ENCODE measurements at regions not wholly inside any gene's neighbourhood (a gene's known extent, or its start where the extent isn't known, plus 50 kb on each side); places are given as distances from the start of the nearest gene placed in this dataset.

DNA sequence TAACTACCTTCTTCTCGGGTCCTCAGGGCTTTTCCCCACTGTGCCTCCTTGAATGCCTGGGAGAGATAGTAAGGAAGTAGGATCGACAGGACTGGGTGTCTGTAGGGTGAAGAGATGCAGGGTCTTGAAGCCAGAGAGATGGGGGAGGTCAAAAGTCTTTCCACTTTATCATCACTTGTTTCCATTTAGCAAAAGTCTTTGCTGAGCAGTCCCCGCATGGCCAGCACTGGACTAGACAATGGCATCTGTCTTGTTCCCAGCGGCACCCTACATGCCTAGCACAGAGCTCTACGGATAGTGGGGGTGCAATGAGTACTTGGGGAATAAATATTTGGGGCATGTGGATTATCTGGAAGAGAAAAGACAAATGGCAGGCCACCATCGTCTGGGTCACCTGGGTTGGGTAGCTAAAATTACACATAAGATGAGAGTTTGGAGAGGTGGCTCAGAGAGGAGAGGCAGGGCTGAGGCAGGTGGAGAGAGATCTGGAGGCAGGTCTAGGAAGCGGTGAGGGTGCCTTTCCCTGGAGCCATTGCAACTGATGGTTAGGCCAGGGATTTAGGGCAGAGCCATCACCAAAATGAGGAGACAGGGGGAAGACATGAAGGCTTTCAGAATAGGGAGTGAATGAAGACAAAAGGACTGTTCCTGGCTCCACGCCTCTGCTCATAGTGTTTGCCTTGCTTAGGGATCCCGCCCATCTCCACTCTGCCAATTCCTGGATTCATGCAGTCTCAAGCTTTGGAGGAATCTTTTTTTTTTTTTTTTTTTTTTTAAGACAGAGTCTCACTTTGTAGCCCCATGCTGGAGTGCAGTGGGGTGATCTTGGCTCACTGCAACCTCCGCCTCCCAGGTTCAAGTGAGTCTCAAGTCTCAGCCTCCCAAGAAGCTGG is 250.8 kb upstream of the KLF4 start:
- Histone ChIP-seq H3K27me3 (no peaks in the 10 kb centered on the region), H3K4me1 (no peaks in the 10 kb centered on the region), H3K36me3 (no peaks in the 10 kb centered on the region), H3K4me3 (no peak overlapping the region), H3K9me3 (no peaks in the 10 kb centered on the region), H3K9ac (ENCODE audit: low read depth in 2 of 2, low read length in 2 of 2) (peak overlapping the region in 1 of 2 donors; percentile 34), H3K27ac (no peak overlapping the region)
- TF ChIP-seq, protein P1, sequence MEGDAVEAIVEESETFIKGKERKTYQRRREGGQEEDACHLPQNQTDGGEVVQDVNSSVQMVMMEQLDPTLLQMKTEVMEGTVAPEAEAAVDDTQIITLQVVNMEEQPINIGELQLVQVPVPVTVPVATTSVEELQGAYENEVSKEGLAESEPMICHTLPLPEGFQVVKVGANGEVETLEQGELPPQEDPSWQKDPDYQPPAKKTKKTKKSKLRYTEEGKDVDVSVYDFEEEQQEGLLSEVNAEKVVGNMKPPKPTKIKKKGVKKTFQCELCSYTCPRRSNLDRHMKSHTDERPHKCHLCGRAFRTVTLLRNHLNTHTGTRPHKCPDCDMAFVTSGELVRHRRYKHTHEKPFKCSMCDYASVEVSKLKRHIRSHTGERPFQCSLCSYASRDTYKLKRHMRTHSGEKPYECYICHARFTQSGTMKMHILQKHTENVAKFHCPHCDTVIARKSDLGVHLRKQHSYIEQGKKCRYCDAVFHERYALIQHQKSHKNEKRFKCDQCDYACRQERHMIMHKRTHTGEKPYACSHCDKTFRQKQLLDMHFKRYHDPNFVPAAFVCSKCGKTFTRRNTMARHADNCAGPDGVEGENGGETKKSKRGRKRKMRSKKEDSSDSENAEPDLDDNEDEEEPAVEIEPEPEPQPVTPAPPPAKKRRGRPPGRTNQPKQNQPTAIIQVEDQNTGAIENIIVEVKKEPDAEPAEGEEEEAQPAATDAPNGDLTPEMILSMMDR (IDR thresholded peaks at IDR 0.05) = no peak
- peak; percentile 61 for DNase-seq
- intact Hi-C loops (cut with DNase I) = no loop called here

DNA sequence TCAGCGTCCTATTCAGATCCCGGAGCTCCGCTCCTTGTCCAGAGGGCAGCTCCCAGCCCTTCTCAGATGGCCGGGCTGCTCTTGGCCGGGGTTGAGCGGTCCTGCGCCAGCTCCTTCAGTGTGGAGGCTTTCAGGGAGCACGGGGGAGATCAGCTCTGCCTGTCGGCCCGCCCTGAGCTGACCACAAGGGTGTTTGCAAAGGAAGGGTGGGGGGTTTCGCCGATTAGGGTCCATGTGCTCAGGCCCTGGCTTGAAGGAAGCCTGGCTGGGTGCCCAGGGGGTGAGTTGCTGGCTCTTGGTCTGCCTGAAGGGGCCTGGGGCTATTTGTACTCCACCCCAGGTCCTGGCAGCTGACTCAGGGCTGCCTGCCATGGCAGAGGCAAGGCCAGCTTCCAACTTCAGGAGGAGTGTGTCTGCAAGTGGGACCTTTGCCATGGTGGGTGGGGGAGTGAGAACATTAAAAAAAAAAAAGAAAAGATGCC is 250.1 kb upstream of the KLF4 start:
- peak; percentile 46 for DNase-seq
- Histone ChIP-seq H3K27me3 (no peaks in the 10 kb centered on the region), H3K9ac (ENCODE audit: low read depth in 2 of 2, low read length in 2 of 2) (peak overlapping the region in 1 of 2 donors; percentile 31), H3K4me3 (no peak overlapping the region), H3K36me3 (no peaks in the 10 kb centered on the region), H3K9me3 (no peaks in the 10 kb centered on the region), H3K27ac (no peak overlapping the region), H3K4me1 (no peaks in the 10 kb centered on the region)
- intact Hi-C loops (cut with DNase I) = no loop called here
- TF ChIP-seq, protein P1 (IDR thresholded peaks at IDR 0.05) = no peak

DNA sequence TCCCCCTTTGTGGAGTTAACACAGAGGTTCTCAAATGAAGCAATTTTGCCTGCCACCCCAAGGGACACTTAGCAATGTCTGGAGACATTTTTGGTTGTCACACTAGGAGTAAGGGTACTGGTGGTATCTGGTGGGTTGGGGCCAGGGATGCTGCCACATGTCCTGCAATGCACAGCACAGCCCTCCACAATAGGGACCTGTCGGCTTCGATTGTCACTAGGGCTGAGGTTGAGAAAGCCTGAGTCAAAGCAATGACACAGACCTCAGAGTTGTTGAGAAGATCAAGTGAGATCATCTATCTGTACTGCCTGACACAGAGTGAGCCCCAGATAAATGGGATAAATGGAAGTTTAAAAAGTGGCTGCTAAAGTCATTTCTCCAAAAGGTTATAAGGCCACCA is 249.2 kb upstream of the KLF4 start:
- Histone ChIP-seq H3K27ac (peak overlapping the region; percentile 18), H3K36me3 (no peaks in the 10 kb centered on the region), H3K9ac (ENCODE audit: low read depth in 2 of 2, low read length in 2 of 2) (peak overlapping the region; percentile 36 to 66), H3K4me1 (no peaks in the 10 kb centered on the region), H3K4me3 (no peak overlapping the region), H3K9me3 (no peaks in the 10 kb centered on the region), H3K27me3 (no peaks in the 10 kb centered on the region)
- DNase-seq = no peak
- intact Hi-C loops (cut with DNase I) = no loop called here
- TF ChIP-seq, protein P1 (IDR thresholded peaks at IDR 0.05) = no peak

DNA sequence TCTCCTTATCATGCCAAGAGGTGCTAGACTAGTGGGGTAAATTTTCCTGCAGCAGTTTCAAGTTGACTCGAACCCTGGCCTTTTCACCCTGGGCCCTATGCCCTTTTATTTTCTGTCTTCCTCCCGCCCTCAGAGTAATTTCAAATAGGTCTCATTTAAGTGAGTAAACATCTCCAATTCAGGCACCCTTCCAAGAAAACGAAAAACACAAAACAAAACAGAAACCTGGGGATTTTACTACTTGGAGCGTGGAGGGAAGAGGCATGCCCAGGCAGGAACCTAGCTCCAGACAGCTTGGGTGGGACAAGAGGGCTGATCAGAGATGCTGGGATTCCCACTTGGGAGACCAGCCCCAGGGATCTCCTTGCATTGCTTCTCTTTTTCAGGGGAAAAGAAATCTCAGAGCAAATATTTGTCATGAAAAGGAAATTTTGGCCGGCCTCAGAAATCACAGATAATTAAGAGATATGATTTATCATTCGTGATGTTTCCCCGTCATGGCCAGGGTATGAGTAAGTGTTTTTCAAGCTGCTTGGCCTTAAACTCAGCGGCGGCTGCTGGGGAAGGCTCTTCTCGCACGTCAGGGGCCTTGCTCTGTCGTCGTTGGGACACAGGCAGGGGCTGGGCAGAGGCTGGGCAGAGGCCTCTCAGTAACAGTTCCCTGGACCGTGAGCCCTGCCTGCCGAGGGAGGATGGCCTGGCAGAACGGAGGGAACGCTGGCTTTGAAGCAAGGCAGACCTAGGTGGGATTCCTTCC is 248.6 kb upstream of the KLF4 start:
- Histone ChIP-seq H3K36me3 (no peaks in the 10 kb centered on the region), H3K27me3 (no peaks in the 10 kb centered on the region), H3K9ac (ENCODE audit: low read depth in 2 of 2, low read length in 2 of 2) (peak overlapping the region; percentile 36 to 66), H3K9me3 (no peaks in the 10 kb centered on the region), H3K4me3 (no peak overlapping the region), H3K27ac (peak overlapping the region; percentile 18), H3K4me1 (no peaks in the 10 kb centered on the region)
- TF ChIP-seq, protein P1 (IDR thresholded peaks at IDR 0.05) = no peak
- peak; percentile 53 for DNase-seq
- intact Hi-C loops (cut with DNase I) = no loop called here

DNA sequence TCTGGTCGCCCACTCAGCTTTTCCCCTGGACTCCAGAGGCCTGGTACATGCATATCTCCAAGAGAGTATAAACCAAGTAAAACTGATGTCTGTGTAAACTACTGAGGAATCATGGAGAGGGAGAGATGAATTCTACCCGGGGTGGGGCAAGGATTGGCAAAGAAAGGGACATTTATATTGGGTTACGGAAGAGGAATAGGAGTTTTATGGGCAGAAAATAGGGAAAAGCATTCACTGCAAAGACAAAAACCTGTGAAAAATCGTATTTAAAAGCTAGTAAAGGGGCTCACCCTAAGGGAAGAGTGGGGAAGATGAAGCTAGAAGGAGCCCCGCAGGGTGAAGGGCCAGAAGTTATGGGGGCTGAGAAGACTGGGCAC is 248.0 kb upstream of the KLF4 start:
- H3K36me3 ChIP-seq = no peaks in the 10 kb centered on the region
- H3K4me1 ChIP-seq = no peaks in the 10 kb centered on the region
- no peaks in the 10 kb centered on the region for H3K9me3 ChIP-seq
- TF ChIP-seq, protein P1 (IDR thresholded peaks at IDR 0.05) = no peak
- intact Hi-C loops (cut with DNase I) = no loop called here
- H3K9ac ChIP-seq (ENCODE audit: low read depth in 2 of 2, low read length in 2 of 2) = peak overlapping the region in 1 of 2 donors; percentile 51
- no peak overlapping the region for H3K4me3 ChIP-seq
- DNase-seq = no peak
- no peaks in the 10 kb centered on the region for H3K27me3 ChIP-seq
- no peak overlapping the region for H3K27ac ChIP-seq
